ENCODE measurements at regions not wholly inside any gene's neighbourhood (a gene's known extent, or its start where the extent isn't known, plus 50 kb on each side); places are given as distances from the start of the nearest gene placed in this dataset.

DNA sequence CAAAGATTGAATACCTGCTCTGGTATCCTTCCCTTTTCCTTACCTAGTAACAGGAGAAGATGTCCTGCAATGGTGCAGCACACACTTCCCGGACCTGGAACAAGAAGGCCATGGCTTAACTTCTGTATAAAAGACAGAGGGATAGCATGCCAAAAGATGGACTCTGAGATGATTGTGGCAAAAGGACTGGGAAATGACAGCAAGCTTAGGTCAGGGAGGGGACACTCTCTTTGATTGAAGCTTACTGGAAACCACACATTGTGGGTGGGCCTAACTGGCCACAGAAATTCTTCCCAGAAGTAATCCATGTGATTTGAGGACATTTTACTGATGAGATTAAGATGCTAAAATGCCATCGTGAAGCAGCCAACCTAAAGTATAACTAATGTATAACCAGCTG is 71.0 kb upstream of the OTUD4 start:
- no peak overlapping the region for H3K4me3 ChIP-seq (ENCODE audit: low read length in 2 of 2)
- H3K9ac ChIP-seq (ENCODE audit: low read length in 2 of 2): no peak overlapping the region
- no peaks in the 10 kb centered on the region for H3K4me1 ChIP-seq (ENCODE audit: control insufficient read depth, insufficient read depth, low read length)
- no peaks in the 10 kb centered on the region for H3K9me3 ChIP-seq (ENCODE audit: control insufficient read depth in 2 of 2, low read length in 2 of 2)
- H3K27me3 ChIP-seq (ENCODE audit: control insufficient read depth in 1 of 2, insufficient read depth in 2 of 2, low read length in 2 of 2): no peaks in the 10 kb centered on the region
- H3K27ac ChIP-seq (ENCODE audit: low read length): no peak overlapping the region
- H3K36me3 ChIP-seq (ENCODE audit: control insufficient read depth in 2 of 2, insufficient read depth in 2 of 2, low read length in 2 of 2): no peaks in the 10 kb centered on the region

GRCh38 chr4:145248971-145249370 is 68.6 kb upstream of the OTUD4 start:
- H3K9ac ChIP-seq (ENCODE audit: low read length in 2 of 2): no peak overlapping the region
- H3K9me3 ChIP-seq (ENCODE audit: control insufficient read depth in 2 of 2, low read length in 2 of 2): no peaks in the 10 kb centered on the region
- no peak overlapping the region for H3K27ac ChIP-seq (ENCODE audit: low read length)
- no peaks in the 10 kb centered on the region for H3K4me1 ChIP-seq (ENCODE audit: control insufficient read depth, insufficient read depth, low read length)
- H3K4me3 ChIP-seq (ENCODE audit: low read length in 2 of 2): no peak overlapping the region
- no peaks in the 10 kb centered on the region for H3K27me3 ChIP-seq (ENCODE audit: control insufficient read depth in 1 of 2, insufficient read depth in 2 of 2, low read length in 2 of 2)
- no peaks in the 10 kb centered on the region for H3K36me3 ChIP-seq (ENCODE audit: control insufficient read depth in 2 of 2, insufficient read depth in 2 of 2, low read length in 2 of 2)

- H3K36me3 ChIP-seq (ENCODE audit: control insufficient read depth in 2 of 2, insufficient read depth in 2 of 2, low read length in 2 of 2): no peaks in the 10 kb centered on the region
- no peaks in the 10 kb centered on the region for H3K27me3 ChIP-seq (ENCODE audit: control insufficient read depth in 1 of 2, insufficient read depth in 2 of 2, low read length in 2 of 2)
- no peaks in the 10 kb centered on the region for H3K4me1 ChIP-seq (ENCODE audit: control insufficient read depth, insufficient read depth, low read length)
- no peaks in the 10 kb centered on the region for H3K9me3 ChIP-seq (ENCODE audit: control insufficient read depth in 2 of 2, low read length in 2 of 2)
- no peak overlapping the region for H3K9ac ChIP-seq (ENCODE audit: low read length in 2 of 2)
- no peak overlapping the region for H3K4me3 ChIP-seq (ENCODE audit: low read length in 2 of 2)
- H3K27ac ChIP-seq (ENCODE audit: low read length): no peak overlapping the region
Observed at GRCh38 chr4:145248502-145248901, 68.1 kb upstream of the OTUD4 start.

DNA sequence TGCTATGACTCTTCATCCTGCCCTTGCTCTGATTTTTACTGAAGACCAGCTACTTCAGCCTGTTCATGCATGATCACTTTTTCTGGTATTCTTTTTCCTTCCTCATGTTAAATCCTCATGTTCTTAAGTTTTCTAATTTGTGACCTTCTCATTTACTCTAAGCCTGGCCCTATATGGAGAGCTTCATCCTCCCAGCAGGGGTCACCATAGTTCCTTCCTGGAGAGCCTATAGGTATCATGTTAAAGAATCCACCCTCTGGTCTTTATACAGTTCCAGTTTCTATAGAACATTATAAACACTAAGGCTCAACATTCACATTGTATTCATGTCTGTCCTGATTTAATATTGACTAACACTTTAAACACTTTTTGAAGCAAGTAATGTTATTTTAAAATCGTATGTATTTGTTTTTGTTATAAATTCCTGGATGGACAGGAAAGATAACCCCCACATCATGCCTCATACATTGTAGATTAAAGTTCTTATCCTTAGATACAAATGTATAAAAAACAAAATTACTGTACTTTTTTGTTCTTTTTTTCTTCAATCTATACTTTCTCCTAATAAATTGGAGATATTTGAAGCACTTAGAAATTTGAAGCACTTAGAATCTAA is 53.8 kb upstream of the OTUD4 start:
- Histone ChIP-seq H3K9ac (ENCODE audit: low read length in 2 of 2) (no peak overlapping the region), H3K36me3 (ENCODE audit: control insufficient read depth in 2 of 2, insufficient read depth in 2 of 2, low read length in 2 of 2) (no peaks in the 10 kb centered on the region), H3K27me3 (ENCODE audit: control insufficient read depth in 1 of 2, insufficient read depth in 2 of 2, low read length in 2 of 2) (no peaks in the 10 kb centered on the region), H3K4me1 (ENCODE audit: control insufficient read depth, insufficient read depth, low read length) (peaks cover 2% of the 10 kb centered on the region), H3K4me3 (ENCODE audit: low read length in 2 of 2) (no peak overlapping the region), H3K27ac (ENCODE audit: low read length) (no peak overlapping the region), H3K9me3 (ENCODE audit: control insufficient read depth in 2 of 2, low read length in 2 of 2) (no peaks in the 10 kb centered on the region)

DNA sequence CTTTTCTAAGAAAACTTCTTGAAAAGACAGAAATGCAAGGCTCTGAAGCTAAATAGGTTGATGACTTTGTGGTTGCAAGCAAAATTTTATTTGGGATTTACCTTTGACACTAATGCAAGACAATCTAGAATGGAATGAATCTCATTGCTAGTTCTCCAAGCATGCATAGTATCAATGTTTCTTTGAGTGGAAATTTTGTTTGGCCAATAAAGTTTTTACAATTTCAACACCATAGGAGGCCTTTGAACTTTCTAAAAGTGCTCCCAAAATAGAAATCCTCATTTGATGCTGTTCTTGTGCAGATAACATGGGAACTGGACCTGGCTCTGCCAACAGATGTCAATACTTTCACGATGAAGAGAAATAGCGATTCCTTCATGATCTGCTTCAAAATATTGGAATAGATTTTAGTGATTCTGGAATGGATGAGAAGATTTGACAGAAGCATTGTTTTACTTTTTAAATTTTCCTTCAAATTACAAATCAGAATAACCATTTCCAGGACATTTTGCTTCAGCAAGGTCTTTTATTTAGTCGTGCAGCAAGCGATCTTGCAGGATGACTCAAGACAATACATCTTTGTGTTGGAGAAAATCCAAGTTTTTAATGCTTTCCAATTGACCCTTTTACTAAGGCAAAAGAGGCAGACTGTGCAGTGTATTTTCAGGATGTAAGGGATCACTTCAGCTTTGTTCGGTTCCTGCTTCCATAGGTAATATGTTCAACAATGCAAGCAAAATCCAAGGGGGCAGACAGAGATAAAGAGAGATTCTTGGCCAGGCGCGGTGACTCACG is 51.7 kb upstream of the OTUD4 start:
- Histone ChIP-seq H3K27ac (ENCODE audit: low read length) (no peak overlapping the region), H3K4me1 (ENCODE audit: control insufficient read depth, insufficient read depth, low read length) (peaks cover 2% of the 10 kb centered on the region), H3K9me3 (ENCODE audit: control insufficient read depth in 2 of 2, low read length in 2 of 2) (no peaks in the 10 kb centered on the region), H3K9ac (ENCODE audit: low read length in 2 of 2) (no peak overlapping the region), H3K36me3 (ENCODE audit: control insufficient read depth in 2 of 2, insufficient read depth in 2 of 2, low read length in 2 of 2) (no peaks in the 10 kb centered on the region), H3K27me3 (ENCODE audit: control insufficient read depth in 1 of 2, insufficient read depth in 2 of 2, low read length in 2 of 2) (no peaks in the 10 kb centered on the region), H3K4me3 (ENCODE audit: low read length in 2 of 2) (no peak overlapping the region)

GRCh38 chr4:145230726-145231125 is 50.3 kb upstream of the OTUD4 start:
- no peak overlapping the region for H3K4me3 ChIP-seq (ENCODE audit: low read length in 2 of 2)
- no peak overlapping the region for H3K27ac ChIP-seq (ENCODE audit: low read length)
- H3K27me3 ChIP-seq (ENCODE audit: control insufficient read depth in 1 of 2, insufficient read depth in 2 of 2, low read length in 2 of 2): no peaks in the 10 kb centered on the region
- H3K4me1 ChIP-seq (ENCODE audit: control insufficient read depth, insufficient read depth, low read length): peaks cover 2% of the 10 kb centered on the region
- H3K9me3 ChIP-seq (ENCODE audit: control insufficient read depth in 2 of 2, low read length in 2 of 2): no peaks in the 10 kb centered on the region
- H3K9ac ChIP-seq (ENCODE audit: low read length in 2 of 2): no peak overlapping the region
- no peaks in the 10 kb centered on the region for H3K36me3 ChIP-seq (ENCODE audit: control insufficient read depth in 2 of 2, insufficient read depth in 2 of 2, low read length in 2 of 2)
